DLD1 (cell line): ENCODE measurements at regions not wholly inside any gene's neighbourhood (a gene's known extent, or its start where the extent isn't known, plus 50 kb on each side); places are given as distances from the start of the nearest gene placed in this dataset.

Experiments
- in situ Hi-C: cut with HindIII; loops from 2 replicates; pipeline ENCODE4 v1.10.0; 2017; ENCODE audit warnings: low sequenced_read_pairs

DNA sequence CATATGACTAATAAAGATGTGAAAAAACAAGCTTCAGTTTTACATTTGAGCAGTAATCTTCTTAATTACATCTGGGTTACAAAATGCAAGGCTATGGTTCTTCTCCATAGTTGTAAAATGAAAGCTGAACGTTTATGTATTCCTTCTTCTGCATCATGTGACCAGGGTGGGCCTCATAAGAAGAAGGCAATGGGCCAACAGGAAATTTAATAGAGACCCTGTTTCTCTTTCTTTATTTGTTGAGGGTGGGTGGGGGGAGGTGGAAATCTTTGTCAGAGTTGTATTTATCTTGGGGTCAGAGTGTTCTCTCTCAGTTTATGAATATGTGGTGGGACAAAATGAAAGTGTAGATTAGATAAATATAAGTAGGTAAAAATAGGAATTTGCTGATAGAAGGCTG is 418.8 kb downstream of the TLE4 start:
- in situ Hi-C loops, result no loop called here

DNA sequence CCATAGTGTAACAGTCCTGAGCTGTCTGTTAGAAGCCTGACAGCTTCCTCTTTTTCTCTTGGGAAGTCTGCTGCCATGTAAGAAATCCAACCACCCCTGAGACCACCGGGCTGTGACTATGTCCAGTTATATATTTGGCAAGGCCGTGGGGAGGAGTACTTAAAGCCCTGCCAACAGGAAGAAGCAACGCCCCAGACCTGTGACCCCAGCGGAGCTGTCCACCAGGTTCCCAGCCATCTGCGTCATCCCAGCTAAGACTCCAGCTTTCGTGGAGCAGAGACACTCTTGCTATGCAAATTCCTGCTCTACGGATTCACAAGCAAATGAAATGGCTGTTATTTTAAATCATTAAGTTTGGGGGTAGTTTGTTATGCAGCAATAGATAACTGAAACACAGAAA is 417.3 kb downstream of the TLE4 start:
- in situ Hi-C loops, result no loop called here

DNA sequence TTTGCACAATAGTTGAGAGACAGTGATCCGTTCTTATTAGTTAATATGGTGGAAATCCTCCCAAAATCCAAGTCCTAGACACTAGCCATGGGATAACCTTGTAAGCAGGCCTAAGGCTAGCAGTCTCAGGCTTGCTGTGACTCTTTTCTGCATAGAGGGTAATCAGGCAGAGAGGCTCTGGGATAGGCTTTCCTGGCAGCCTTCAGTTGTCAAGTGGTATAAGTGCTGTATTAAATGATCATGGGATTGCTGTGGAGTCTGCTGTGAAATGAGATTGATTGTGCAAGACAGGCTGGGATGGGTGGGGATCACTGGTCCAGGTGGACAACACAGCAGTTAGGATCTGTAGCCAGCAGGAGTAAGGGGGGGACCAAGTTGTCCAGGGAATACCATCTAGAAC is 416.4 kb downstream of the TLE4 start:
- in situ Hi-C loops, result no loop called here

DNA sequence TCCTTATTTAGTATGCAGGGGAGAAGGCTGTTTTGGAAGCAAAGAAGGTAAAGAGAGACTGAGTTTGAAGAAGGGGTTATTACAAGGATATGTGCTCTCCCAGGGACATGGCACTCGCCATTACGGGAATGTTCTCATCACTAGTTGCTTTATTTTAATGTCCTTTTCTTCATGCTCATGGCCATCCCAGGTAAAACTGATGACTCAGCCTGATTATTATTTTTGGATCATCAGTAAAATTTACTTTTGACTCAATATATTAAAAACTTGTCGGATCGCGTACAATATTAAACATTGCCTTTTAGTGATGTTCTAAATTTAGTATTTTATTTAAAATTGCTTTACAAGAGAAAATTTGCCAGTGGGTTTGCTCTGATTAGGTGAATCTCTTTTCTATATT is 414.7 kb downstream of the TLE4 start:
- in situ Hi-C loops, result no loop called here

DNA sequence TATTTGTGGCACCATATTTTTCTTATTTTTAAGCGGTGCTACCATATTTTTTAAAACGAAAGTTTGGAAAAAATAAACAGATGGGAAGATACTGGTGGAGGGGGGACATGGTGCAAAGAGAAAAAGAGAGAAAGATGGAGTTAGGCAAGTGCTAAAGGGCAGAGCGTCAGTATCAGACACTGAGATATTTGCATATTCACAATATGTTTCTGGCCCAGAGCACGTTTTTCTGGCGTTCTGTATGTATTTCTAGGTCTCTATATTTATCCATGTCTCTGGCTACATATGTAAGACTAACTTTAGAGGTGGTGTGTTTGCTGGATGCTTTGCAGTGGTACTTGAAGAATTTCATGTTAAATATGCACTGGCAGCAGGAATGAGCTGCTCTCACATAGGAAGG is 414.0 kb downstream of the TLE4 start:
- in situ Hi-C loops, result no loop called here

DNA sequence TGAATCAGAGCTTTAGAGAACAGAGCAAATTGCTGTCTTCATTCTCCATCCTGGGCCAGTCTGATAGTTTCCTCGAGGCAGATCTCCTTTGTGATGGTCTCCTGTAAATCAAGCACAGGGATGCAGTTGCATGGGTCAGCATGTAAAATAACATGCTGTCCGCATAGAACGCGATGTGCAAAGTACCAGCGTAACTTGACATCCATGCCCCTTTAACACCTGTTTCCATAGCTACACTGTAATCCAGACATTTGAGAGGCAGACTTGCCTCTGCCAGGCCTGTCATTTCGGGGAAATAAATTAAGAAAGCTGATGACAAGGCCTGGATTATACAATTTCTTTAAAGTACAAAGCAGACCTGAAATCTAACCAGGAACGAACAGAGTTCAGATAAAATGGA is 413.5 kb downstream of the TLE4 start:
- in situ Hi-C loops, result no loop called here

DNA sequence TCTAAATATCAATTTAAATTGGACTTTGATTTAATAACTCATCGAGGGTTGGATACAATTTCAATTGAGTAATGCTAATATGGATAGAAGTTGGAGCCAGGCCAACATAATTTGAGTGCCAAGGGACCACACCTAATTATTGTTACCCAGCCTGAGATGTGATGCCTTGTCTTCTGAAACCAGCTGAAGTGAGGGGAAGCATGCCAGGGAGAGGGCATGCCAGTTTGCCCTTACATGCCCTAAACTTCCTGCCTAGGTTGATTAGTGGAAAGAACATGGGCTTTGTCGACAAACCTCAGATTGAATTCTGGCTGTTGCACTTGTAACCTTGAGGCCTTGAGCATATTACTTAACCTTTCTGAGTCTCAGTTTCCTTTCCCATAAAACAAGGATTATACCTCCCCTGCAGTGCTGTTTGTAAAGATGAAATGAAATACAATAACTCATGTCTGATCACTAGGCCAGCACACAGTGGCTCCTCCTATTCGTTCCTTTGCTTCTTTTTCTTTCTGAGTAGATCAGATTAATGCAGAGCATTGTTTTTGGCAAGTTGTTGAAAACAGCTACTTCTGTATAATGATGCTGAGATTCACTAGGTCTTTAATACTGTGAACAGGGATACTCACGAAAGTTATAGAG is 412.8 kb downstream of the TLE4 start:
- in situ Hi-C loops, result no loop called here

DNA sequence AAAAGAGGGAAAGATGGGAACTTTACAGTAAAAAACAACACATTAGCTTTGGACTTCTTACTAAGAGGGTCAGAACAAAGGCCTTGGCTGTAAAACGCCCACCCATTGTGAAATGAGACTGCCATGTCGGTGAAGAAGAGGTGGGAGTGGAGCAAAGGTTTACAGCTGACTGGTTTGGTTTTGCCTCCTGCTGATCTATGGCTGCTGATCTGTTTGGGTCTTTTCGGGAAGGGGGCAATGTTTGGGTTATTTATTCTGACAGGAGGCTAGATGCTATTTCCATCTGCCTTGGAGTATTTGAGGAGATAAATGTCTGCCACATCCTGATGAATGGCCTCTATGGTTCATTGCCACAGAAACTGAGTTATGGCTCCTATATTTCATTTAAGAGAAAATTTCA is 408.7 kb downstream of the TLE4 start:
- in situ Hi-C loops, result no loop called here

DNA sequence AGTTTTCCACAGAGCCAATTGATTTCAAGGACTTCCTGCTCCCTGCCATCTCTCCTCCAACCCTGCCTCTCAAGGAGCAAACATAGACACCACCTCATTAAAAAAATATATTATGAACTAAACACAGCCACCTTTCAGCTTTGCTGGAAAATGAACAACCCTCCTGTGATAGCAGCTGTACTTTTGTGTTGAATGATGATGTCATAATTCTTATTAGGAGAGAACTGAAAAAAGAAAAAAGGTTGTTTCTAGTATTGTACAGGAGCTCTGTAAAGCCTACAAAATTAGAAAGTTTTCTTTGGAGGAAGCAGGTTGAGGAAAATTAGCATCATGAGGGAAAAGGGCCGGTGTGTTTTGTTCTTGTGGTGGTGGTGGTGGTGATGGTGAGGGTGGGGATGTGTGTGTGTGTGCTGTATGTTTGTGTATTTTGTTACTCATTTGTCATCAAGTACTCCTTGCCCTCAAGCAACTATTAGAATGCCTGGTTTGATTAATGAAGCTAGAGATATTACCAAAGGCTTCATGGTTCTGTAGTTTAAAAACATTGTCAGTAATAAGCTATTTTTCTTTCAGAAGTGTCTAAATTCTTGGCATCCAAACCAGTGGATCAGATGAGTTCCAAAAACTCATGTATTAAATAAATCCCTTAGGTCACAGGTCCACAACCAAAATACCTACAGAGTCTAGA is 405.9 kb downstream of the TLE4 start:
- in situ Hi-C loops, result no loop called here

DNA sequence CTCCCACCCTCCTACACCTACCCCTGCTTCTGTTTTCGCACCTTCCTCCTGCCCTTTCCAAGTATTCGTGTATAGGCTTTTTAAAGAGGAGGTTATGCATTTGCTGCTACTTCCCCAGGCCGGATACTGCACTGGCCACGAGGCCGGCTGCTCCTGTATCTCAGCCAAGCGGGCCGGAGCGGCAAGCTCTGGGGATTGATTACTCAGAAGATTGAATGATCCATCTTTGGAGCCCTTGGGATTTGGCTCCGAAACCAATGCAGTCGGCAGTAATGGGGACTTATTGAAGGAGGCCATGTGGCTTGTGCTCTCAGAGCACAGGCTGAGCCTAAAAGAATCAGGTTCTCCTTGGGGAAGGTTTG is 405.3 kb downstream of the TLE4 start:
- in situ Hi-C loops, result no loop called here

DNA sequence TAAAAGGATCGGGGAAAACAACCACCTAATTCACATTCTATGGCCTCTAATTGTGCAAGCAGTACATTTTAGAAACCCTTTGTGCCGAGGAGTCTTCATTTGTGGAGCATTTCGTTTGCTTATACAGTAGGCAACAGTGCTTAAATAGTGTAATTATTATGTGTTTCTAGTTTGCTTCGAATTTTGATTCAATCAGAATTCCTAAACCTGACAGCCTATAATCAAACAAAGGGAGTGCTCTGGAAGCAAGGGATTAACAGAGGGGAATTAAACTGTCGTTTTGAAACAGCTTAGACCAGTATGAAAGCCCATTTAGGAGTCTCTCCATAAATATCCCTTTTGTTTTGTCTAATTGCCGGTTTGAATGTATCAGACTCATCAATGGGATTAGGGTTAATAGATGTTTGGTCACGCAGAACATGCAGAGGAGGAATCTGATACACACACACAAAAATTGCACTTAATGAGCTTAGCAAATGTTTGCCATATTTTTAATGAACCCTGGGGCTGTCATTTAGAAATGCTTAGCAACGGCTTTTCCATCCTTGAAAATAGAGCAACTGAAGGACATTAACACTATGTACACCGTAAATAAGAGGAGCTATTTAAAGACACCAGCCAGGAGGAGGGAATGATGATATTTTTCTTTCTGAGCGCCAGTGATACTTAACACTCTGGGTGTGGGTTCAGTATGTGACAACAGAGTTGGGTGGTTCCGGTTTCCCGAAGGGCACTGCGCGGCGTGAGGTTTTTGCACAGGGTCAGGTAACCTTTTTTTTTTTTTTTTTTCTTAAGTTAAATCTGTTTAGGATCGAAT is 404.7 kb downstream of the TLE4 start:
- in situ Hi-C loops, result no loop called here

DNA sequence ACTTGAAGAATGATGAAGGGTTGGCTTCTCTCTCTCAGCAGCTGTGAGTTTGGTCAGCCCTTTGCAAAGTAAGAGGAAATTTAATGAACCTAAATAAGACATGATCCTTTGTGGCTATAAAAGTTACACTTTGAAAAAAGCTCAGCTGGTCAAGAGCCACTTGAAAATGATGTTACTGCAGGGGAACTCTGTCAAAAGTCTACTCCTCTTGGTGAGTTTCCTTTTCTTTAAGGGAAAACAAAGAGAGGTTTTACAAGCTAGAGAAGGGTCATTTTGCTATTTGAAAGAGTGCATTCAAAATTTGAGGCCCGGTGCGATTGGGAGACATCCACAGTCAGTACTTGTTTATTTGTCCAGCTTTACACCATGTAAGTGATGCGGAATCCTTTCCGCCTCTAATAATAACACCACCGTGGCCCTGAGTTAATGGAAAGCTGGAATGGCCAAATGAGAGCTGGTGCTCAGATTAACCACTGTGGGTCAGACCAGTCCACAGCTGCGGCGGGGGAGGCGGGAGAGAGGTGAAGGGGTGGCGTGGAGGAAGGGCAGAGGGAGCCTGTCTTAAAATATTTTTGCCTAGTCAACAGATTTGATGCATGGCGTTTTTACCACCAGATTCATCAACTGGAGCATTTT is 404.0 kb downstream of the TLE4 start:
- in situ Hi-C loops, result no loop called here

DNA sequence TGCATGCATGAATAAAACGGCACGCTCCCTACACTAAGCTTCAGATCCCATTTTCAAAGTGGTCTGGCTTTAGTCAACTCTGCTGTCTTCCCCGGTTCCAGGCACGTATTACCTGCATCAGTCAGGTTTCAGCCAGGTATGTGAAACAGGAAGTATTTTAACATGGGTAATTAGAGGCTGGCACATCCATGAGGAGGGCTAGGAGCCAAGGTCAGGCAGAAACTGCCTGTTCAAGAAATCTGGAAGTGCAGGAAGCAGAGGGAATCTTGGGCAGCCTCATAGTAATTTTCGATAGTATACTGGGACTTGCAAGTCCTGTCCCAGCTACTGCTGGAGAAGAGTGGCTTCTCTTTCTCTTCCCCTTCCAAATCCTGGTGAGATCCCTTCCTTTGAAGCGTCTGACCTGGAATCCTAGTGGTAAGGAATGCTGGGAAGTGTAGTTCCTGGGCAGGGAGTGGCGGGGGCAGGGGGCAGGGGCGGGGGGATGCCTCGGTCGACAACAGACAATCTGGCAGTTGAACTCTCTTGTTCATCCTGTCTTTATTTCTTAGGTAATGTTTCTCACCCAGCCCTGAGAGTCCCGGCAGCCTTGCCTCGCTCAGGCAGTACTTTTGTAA is 403.1 kb downstream of the TLE4 start:
- in situ Hi-C loops, result no loop called here

DNA sequence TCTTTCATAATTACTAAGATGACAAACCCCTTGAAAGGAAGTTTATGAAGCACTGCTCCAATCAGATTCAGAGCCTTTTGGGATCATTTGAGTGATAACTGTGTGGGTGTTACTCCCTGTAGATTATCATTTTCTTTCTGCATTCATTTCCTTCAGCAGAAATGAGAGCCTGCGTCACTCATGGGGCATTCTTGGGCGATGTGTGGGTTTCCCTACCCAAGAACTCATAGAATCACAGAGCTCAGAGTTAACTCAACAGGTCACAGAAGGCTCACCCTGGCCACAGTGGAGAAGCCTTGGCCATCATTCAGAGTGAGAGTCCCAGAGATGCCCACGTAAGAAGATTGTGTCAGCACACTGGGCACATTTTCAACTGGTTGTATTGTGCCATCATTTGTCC is 401.9 kb downstream of the TLE4 start:
- in situ Hi-C loops, result no loop called here

DNA sequence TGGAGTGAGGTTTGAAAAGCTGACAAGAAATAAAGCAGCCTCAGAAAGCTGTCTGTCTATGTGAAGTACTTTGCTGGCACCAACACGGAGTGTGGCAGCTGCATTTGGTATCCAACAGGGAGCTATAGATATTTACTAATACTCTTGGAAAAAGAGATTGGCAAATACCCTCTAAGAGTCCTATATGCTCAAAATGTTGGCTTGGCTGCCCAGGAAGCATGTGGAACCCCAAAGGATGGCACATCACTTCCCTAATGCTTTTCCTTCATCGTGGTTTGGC is 398.3 kb downstream of the TLE4 start:
- in situ Hi-C loops, result no loop called here

DNA sequence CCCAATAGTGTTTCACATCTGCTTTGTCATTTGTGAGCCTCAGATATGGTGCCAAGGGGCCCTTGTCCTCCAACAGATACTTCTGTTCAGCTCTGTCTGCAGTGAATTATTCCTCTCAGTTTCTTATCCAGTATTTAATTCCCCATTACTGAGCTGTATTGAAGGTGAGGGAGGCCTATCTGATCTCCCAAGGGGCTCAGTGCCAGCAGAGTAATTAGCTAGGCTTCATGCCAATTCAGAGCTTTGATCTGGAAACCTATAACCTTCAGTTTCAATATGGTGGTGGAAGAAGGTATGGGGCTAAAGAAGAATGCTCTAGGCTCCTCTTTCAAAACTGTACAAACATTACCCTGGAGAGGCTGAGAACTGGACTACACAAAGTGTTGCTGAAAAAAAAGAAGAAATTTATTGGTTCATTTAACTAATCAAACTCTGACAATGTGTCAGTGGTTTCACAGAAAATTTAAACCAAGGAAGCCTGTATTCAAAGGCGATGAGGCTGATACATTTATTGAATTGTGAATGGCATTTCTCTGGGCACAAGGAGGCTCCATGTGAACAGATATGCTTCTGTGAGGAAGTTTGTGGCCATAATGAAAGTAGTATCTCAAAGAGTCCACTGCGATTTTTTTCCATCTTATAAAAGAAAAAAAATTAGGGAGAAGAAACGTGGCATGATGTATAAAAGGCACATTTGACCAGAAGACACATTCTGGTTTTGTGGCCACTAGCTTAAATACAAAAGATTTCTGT is 397.8 kb downstream of the TLE4 start:
- in situ Hi-C loops, result no loop called here

DNA sequence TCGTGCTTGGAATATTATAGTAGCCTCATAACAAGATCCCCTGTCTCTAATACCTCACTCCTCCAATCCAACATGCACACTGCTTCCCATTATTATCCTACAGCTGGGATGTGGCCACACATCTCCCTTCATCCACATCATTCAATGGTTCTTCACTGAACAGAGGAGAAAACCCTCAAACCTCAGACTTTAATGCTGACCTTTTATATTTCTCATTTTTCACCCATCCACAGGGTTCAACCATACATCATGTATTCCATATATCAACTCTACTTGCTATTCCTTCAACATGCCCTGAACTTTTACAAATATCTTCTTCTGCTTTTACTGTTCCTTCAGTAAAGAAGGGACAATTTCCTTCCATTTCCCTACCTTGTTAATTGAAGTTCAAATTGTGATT is 396.8 kb downstream of the TLE4 start:
- in situ Hi-C loops, result no loop called here

DNA sequence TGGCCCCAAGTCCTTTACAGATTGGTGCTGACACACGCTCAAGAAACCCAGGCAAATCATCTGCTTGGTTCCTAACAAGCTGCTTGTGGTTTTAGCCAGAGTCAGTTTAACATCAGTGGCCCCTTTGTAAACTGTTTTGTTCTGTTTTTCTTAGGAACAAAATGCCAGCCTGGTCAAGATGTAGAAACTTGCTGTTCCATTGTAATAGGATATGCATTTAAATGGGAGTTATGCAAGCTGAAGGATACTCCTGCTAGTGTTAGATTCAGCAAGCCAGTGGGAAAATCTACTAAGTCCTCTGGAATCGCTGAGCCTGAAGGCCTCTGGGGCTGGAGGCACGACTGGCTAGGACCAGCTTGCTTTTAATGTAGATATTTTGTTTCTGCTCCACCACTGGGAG is 391.1 kb downstream of the TLE4 start:
- in situ Hi-C loops, result no loop called here

DNA sequence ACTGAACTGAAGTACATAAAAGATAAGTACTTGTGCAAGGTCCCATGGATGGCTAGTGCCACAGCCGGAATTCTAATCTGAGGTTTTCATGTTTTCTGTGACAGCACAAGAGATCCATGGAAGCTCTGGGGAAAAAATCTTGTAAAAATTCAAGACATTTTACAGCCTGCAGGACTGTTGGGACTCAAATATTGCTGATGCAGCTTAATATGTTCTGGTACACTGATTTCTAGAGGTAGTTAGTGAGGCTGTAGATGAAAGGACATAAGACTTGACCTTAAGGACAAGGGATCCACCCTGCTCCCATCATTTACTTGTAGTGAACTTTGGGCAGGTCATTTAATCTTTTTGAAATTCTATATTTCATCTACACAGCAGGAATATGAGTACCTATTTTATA is 390.4 kb downstream of the TLE4 start:
- in situ Hi-C loops, result no loop called here

DNA sequence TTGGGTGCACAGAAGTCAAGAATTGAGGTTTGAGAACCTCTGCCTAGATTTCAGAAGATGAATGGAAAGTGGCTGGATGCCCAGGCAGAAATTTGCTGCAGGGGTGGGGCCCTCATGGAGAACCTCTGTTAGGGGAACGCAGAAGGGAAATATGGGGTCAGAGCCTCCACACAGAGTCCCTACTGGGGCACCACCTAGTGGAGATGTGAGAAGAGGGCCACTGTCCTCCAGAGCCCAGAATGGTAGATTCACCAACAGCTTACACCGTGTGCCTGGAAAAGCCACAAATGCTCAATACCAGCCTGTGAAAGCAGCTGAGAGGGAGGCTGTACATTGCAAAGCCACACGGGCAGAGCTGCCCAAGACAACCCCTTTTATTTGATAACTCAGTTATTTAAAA is 383.5 kb downstream of the TLE4 start:
- in situ Hi-C loops, result no loop called here

DNA sequence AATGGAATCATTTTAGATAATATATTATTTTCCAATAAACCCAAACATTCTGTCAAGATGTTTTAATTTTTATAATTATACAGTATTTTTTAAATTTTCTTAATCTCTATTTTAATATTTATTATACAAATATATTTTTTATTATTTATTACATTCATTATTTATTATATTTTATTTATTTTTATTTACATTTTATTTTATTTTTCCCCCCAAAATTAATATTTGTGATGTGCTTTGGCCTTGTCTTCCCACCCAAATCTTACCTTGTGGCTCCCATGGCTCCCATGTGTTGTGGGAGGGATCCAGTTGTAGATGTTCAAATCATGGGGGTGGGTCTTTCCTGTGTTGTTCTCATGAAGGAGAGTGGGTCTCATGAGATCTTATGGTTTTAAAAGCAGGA is 382.1 kb downstream of the TLE4 start:
- in situ Hi-C loops, result no loop called here
